Esophagus squamous epithelium (tissue), 4 donors: ENCODE measurements at regions not wholly inside any gene's neighbourhood (a gene's known extent, or its start where the extent isn't known, plus 50 kb on each side); places are given as distances from the start of the nearest gene placed in this dataset.

Source experiments
- CTCF ChIP-seq, 6 experiments: fragments of 450-650 bp in 4 of 6; fragments of 200-600 bp in 2 of 6; sonication (generic) in 2 of 6; IDR thresholded peaks; one replicate each; pipeline ENCODE4 v1.5.1; 2016 to 2019; ENCODE audit warnings: antibody characterized with exemption in 6 of 6, mild to moderate bottlenecking in 4 of 6, moderate library complexity in 4 of 6
- POLR2A ChIP-seq, 4 donors: fragments of 450-650 bp; IDR thresholded peaks; one replicate each; pipeline ENCODE4 v1.6.1; 2017; ENCODE audit warnings: antibody characterized with exemption in 4 of 4, mild to moderate bottlenecking in 4 of 4, moderate library complexity in 3 of 4

- TF ChIP-seq CTCF (IDR thresholded peaks at IDR 0.05), result no peak
- TF ChIP-seq POLR2A (IDR thresholded peaks at IDR 0.05), result no peak
Measured at GRCh38 chr14:29451941-29452340, 475.7 kb downstream of the PRKD1 start.
